Uterus (tissue), 2 donors: ENCODE measurements at regions not wholly inside any gene's neighbourhood (a gene's known extent, or its start where the extent isn't known, plus 50 kb on each side); places are given as distances from the start of the nearest gene placed in this dataset.

Experiments
- CTCF ChIP-seq, 4 experiments: fragments of 200-600 bp in 2 of 4; fragments of 450-650 bp in 2 of 4; sonication (generic) in 2 of 4; IDR thresholded peaks; one replicate each; pipeline ENCODE4 v1.5.1; 2016 to 2019; ENCODE audit warnings: antibody characterized with exemption in 4 of 4, mild to moderate bottlenecking in 2 of 4, moderate library complexity in 1 of 4
- POLR2A ChIP-seq, 2 donors: fragments of 450-650 bp; IDR thresholded peaks; one replicate each; pipeline ENCODE4 v1.6.1; 2016; ENCODE audit warnings: antibody characterized with exemption in 2 of 2, mild to moderate bottlenecking in 1 of 2, moderate library complexity in 1 of 2

- no peak for TF ChIP-seq POLR2A (IDR thresholded peaks at IDR 0.05)
- TF ChIP-seq CTCF (IDR thresholded peaks at IDR 0.05), result no peak
Measured at GRCh38 chr4:36417146-36417545, 135.7 kb downstream of the DTHD1 start.
